Activated naive CD8-positive, alpha-beta T cell treated with anti-CD3 and anti-CD28 coated beads, Interleukin-2, amount 10 ng/mL, durations not matched to agents 7 days and 5 days (primary cell): ENCODE measurements at regions not wholly inside any gene's neighbourhood (a gene's known extent, or its start where the extent isn't known, plus 50 kb on each side); places are given as distances from the start of the nearest gene placed in this dataset.
"Not testable (repeated sequence)": the region's sequence is repeated elsewhere in the genome, so short reads cannot be mapped to it uniquely, and the experiment has no call there.

Experiments
- ATAC-seq: fragments of 150-1000 bp; cut with Tn5 transposase; one replicate; pipeline ENCODE4 v1.10.0; 2021; ENCODE audit warnings: low read depth, moderate library complexity
- POLR2A ChIA-PET: fragments of 350-600 bp; sonication (Branson Sonifier 250); formaldehyde crosslinking; loops from one replicate; lab custom pipeline; 2021; ENCODE audit warnings: antibody characterized with exemption; lab: Charles Lee
- DNase-seq: peaks from one replicate; pipeline ENCODE4 v3.0.0; 2021
- H3K27ac Mint-ChIP-seq: one replicate; pipeline ENCODE4 v1.8.0; 2022; ENCODE audit warnings: mild to moderate bottlenecking, mixed read lengths
- H3K27me3 Mint-ChIP-seq: one replicate; pipeline ENCODE4 v1.8.0; 2022; ENCODE audit warnings: mild to moderate bottlenecking, moderate library complexity, mixed read lengths
- H3K36me3 Mint-ChIP-seq: one replicate; pipeline ENCODE4 v1.8.0; 2021; ENCODE audit warnings: mild to moderate bottlenecking, mixed read lengths
- H3K4me1 Mint-ChIP-seq: one replicate; pipeline ENCODE4 v1.8.0; 2021; ENCODE audit warnings: mixed read lengths
- H3K4me3 Mint-ChIP-seq: one replicate; pipeline ENCODE4 v1.8.0; 2022; ENCODE audit warnings: mild to moderate bottlenecking, moderate library complexity, mixed read lengths
- H3K9me3 Mint-ChIP-seq: one replicate; pipeline ENCODE4 v1.8.0; 2021; ENCODE audit warnings: mixed read lengths

DNA sequence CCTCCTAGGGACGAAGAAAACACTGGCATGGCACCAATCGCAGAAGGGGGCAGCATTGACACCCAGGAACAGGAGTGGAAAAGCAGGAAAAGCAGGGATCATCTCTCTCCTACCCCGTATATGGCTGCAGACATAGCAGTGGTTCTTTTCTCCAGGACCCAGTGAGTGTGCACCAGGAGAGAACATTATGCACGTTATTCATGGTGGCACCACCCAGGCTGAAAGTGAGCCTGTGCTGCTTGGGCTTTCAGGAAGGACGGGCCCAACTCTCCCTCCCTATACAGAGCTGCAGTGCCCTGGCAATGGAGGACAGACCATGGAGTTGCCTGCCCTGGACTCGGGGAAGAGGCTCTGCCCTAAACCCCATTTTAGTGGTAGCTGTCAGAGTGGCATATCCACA is 69.0 kb upstream of the FCGR1A start:
- H3K27ac Mint-ChIP-seq, H3K9me3 Mint-ChIP-seq, POLR2A ChIA-PET: not testable (repeated sequence)

DNA sequence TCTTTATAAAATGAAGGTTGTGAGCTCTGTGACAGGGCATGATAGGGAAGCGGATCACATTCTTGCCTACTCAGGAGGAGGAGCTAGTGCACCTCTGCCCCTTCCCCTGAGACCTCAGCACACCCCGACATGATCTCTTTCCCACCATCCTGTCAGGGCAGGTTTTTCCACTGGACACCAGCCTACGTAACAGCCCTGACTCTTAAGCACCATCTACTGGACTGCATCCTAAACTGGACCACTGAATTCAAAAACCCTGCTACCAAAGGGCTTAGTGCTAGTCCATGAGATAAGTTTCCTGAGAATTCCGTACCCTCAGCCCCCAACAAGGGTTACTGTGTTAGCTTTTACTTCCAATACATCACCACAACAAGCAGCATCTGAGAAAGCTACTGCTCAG is 68.5 kb upstream of the FCGR1A start:
- H3K27ac Mint-ChIP-seq, H3K36me3 Mint-ChIP-seq, DNase-seq, ATAC-seq, H3K27me3 Mint-ChIP-seq, H3K4me3 Mint-ChIP-seq, POLR2A ChIA-PET, H3K4me1 Mint-ChIP-seq, H3K9me3 Mint-ChIP-seq: not testable (repeated sequence)

More for the DNA sequence above, 69.0 kb upstream of the FCGR1A start:
- not testable (repeated sequence) for H3K4me3 Mint-ChIP-seq, H3K27me3 Mint-ChIP-seq, H3K36me3 Mint-ChIP-seq, ATAC-seq, DNase-seq, H3K4me1 Mint-ChIP-seq

GRCh38 chr1:149724618-149725302 is 57.7 kb upstream of the FCGR1A start:
- H3K4me1 Mint-ChIP-seq, H3K9me3 Mint-ChIP-seq, H3K27me3 Mint-ChIP-seq, DNase-seq, H3K4me3 Mint-ChIP-seq, H3K36me3 Mint-ChIP-seq, POLR2A ChIA-PET, H3K27ac Mint-ChIP-seq: not testable (repeated sequence)
- peak; percentile 45 for ATAC-seq

- H3K27me3 Mint-ChIP-seq, H3K27ac Mint-ChIP-seq, H3K4me3 Mint-ChIP-seq, POLR2A ChIA-PET, H3K36me3 Mint-ChIP-seq, H3K9me3 Mint-ChIP-seq, H3K4me1 Mint-ChIP-seq, DNase-seq: not testable (repeated sequence)
- ATAC-seq: peak; percentile 76
These were observed 55.8 kb upstream of the FCGR1A start for GRCh38 chr1:149726688-149727087.

- H3K4me1 Mint-ChIP-seq, DNase-seq, H3K27ac Mint-ChIP-seq, H3K27me3 Mint-ChIP-seq, H3K9me3 Mint-ChIP-seq, H3K4me3 Mint-ChIP-seq, H3K36me3 Mint-ChIP-seq, POLR2A ChIA-PET, ATAC-seq: not testable (repeated sequence)
These were observed 53.9 kb upstream of the FCGR1A start for GRCh38 chr1:149728598-149728997.
